ENCODE measurements at regions not wholly inside any gene's neighbourhood (a gene's known extent, or its start where the extent isn't known, plus 50 kb on each side); places are given as distances from the start of the nearest gene placed in this dataset.

GRCh38 chr5:154609251-154609650 lies 131.2 kb upstream of the HAND1 start:
- Histone ChIP-seq H3K36me3 (no peaks in the 10 kb centered on the region), H3K4me1 (ENCODE audit: control insufficient read depth in 1 of 2, low read depth in 2 of 2) (peaks cover 12 to 13% of the 10 kb centered on the region in 2 donors), H3K9me3 (no peaks in the 10 kb centered on the region), H3K27ac (no peak overlapping the region), H3K4me3 (no peak overlapping the region), H3K27me3 (replicated peaks; ENCODE audit: insufficient read depth) (peaks cover 3% of the 10 kb centered on the region)
- ATAC-seq (ENCODE audit: insufficient number of reproducible peaks, low FRiP score, low read depth), result no peak
- DNase-seq (ENCODE audit: low spot score), result no peak
- TF ChIP-seq CTCF (IDR thresholded peaks at IDR 0.05), result no peak

GRCh38 chr5:154608531-154609011 lies 130.5 kb upstream of the HAND1 start:
- ATAC-seq (ENCODE audit: insufficient number of reproducible peaks, low FRiP score, low read depth) (no peak), DNase-seq (ENCODE audit: low spot score) (no peak)
- H3K4me3 ChIP-seq, result no peak overlapping the region
- H3K36me3 ChIP-seq, result no peaks in the 10 kb centered on the region
- no peak overlapping the region for H3K27ac ChIP-seq
- H3K4me1 ChIP-seq (ENCODE audit: control insufficient read depth in 1 of 2, low read depth in 2 of 2), result peaks cover 12 to 13% of the 10 kb centered on the region in 2 donors
- no peak for TF ChIP-seq CTCF (IDR thresholded peaks at IDR 0.05)
- no peaks in the 10 kb centered on the region for H3K9me3 ChIP-seq
- H3K27me3 ChIP-seq (replicated peaks; ENCODE audit: insufficient read depth), result peaks cover 3% of the 10 kb centered on the region

- TF ChIP-seq CTCF (IDR thresholded peaks at IDR 0.05), result no peak
- peaks cover 12 to 13% of the 10 kb centered on the region in 2 donors for H3K4me1 ChIP-seq (ENCODE audit: control insufficient read depth in 1 of 2, low read depth in 2 of 2)
Measured at GRCh38 chr5:154607746-154608145, 129.7 kb upstream of the HAND1 start.

GRCh38 chr5:154606246-154606645 lies 128.2 kb upstream of the HAND1 start:
- H3K27ac ChIP-seq, result no peak overlapping the region
- H3K9me3 ChIP-seq, result no peaks in the 10 kb centered on the region
- no peak for TF ChIP-seq CTCF (IDR thresholded peaks at IDR 0.05)
- DNase-seq (ENCODE audit: low spot score) (no peak), ATAC-seq (ENCODE audit: insufficient number of reproducible peaks, low FRiP score, low read depth) (no peak)
- no peaks in the 10 kb centered on the region for H3K36me3 ChIP-seq
- H3K4me3 ChIP-seq, result no peak overlapping the region
- peaks cover 10 to 11% of the 10 kb centered on the region in 2 donors for H3K4me1 ChIP-seq (ENCODE audit: control insufficient read depth in 1 of 2, low read depth in 2 of 2)
- peaks cover 3% of the 10 kb centered on the region for H3K27me3 ChIP-seq (replicated peaks; ENCODE audit: insufficient read depth)

More at GRCh38 chr5:154607746-154608145, 129.7 kb upstream of the HAND1 start:
- ATAC-seq (ENCODE audit: insufficient number of reproducible peaks, low FRiP score, low read depth), result no peak
- Histone ChIP-seq H3K4me3 (no peak overlapping the region), H3K27ac (no peak overlapping the region), H3K36me3 (no peaks in the 10 kb centered on the region), H3K27me3 (replicated peaks; ENCODE audit: insufficient read depth) (peaks cover 3% of the 10 kb centered on the region), H3K9me3 (no peaks in the 10 kb centered on the region)
- no peak for DNase-seq (ENCODE audit: low spot score)

GRCh38 chr5:154603953-154604679 lies 126.1 kb upstream of the HAND1 start:
- Histone ChIP-seq H3K27me3 (replicated peaks; ENCODE audit: insufficient read depth) (no peaks in the 10 kb centered on the region), H3K27ac (no peak overlapping the region), H3K4me3 (peak overlapping the region; percentile 41), H3K36me3 (no peaks in the 10 kb centered on the region), H3K4me1 (ENCODE audit: control insufficient read depth in 1 of 2, low read depth in 2 of 2) (no peaks in the 10 kb centered on the region), H3K9me3 (no peaks in the 10 kb centered on the region)
- DNase-seq (ENCODE audit: low spot score), result no peak
- no peak for TF ChIP-seq CTCF (IDR thresholded peaks at IDR 0.05)
- no peak for ATAC-seq (ENCODE audit: insufficient number of reproducible peaks, low FRiP score, low read depth)

Measured in thoracic aorta (tissue), 2 donors.